ENCODE measurements at regions not wholly inside any gene's neighbourhood (a gene's known extent, or its start where the extent isn't known, plus 50 kb on each side); places are given as distances from the start of the nearest gene placed in this dataset.

DNA sequence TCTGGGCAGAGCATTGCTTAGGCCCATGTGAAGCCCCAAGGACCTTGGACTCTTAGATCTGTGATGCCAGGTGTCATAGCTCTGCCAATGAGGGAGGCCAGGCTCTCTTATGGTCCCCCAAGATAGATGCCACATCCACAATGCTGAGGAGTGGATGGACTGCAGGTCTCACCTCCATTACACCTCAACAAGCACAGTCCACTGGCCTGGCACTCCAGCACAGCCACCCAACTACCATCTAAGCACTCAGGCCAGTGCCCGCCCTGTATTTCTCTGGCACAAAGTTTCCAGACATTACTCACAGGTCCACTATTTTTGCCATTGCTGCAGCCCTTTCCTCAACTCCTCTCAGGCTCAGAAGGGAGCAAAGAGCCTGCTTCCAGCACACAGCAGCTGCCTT lies 613.5 kb upstream of the EPHA6 start:
- TF ChIP-seq, protein P1, sequence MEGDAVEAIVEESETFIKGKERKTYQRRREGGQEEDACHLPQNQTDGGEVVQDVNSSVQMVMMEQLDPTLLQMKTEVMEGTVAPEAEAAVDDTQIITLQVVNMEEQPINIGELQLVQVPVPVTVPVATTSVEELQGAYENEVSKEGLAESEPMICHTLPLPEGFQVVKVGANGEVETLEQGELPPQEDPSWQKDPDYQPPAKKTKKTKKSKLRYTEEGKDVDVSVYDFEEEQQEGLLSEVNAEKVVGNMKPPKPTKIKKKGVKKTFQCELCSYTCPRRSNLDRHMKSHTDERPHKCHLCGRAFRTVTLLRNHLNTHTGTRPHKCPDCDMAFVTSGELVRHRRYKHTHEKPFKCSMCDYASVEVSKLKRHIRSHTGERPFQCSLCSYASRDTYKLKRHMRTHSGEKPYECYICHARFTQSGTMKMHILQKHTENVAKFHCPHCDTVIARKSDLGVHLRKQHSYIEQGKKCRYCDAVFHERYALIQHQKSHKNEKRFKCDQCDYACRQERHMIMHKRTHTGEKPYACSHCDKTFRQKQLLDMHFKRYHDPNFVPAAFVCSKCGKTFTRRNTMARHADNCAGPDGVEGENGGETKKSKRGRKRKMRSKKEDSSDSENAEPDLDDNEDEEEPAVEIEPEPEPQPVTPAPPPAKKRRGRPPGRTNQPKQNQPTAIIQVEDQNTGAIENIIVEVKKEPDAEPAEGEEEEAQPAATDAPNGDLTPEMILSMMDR (IDR thresholded peaks at IDR 0.05; ENCODE audit: extremely low read depth in 1 of 2, insufficient read depth in 1 of 2, low read depth in 1 of 2, low read length in 2 of 2): no peak
- TF ChIP-seq POLR2AphosphoS5 (IDR thresholded peaks at IDR 0.05; ENCODE audit: insufficient read depth, low read depth, low read length) (no peak), FOS (IDR thresholded peaks at IDR 0.05; ENCODE audit: borderline replicate concordance, insufficient read depth, low read length) (no peak), MYC (IDR thresholded peaks at IDR 0.05; ENCODE audit: low read depth, low read length) (no peak), JUN (IDR thresholded peaks at IDR 0.05; ENCODE audit: borderline replicate concordance, insufficient read depth, insufficient read length, low read depth) (no peak)
- TF ChIP-seq, protein P2, sequence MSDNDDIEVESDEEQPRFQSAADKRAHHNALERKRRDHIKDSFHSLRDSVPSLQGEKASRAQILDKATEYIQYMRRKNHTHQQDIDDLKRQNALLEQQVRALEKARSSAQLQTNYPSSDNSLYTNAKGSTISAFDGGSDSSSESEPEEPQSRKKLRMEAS (IDR thresholded peaks at IDR 0.05; ENCODE audit: insufficient read depth, insufficient read length): no peak

Data from endothelial cell of umbilical vein (primary cell).